Transverse colon (tissue), 3 donors: ENCODE measurements at regions not wholly inside any gene's neighbourhood (a gene's known extent, or its start where the extent isn't known, plus 50 kb on each side); places are given as distances from the start of the nearest gene placed in this dataset.

Experiments
- EP300 ChIP-seq: sonication (generic); formaldehyde crosslinking; IDR thresholded peaks from one replicate; pipeline ENCODE4 v1.6.1; 2017; ENCODE audit warnings: antibody characterized with exemption, low read depth
- POLR2A ChIP-seq: fragments of 450-650 bp; IDR thresholded peaks from one replicate; pipeline ENCODE4 v1.6.1; 2016; ENCODE audit warnings: antibody characterized with exemption, mild to moderate bottlenecking, moderate library complexity
- TF ChIP-seq, protein P1 (sequence below), 5 experiments: fragments of 200-600 bp in 3 of 5; fragments of 450-650 bp in 2 of 5; sonication (generic) in 3 of 5; IDR thresholded peaks; 1 replicate in 2 of 5; 2 replicates in 3 of 5; pipeline ENCODE4 v1.5.1; 2016 to 2017; ENCODE audit warnings: antibody characterized with exemption in 5 of 5, inconsistent platforms in 3 of 5, mild to moderate bottlenecking in 2 of 5, moderate library complexity in 1 of 5

DNA sequence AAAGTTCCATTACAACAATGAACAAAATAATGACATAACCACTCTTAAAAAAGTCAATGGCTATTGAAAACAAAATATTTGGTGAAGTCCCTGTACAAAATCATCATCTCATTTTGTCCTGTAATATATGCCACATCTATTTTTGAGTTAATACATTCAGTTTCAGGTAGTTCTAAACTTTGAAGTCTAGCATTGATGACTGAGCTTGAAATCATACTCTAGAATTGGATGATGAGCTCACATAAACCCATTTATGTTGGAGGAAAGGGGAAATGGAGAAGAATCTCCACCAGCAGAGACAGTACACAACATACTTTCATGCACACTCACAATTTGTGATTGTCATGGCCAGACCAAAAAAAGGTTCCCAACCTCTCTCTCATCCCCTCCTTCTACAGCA, 371.1 kb upstream of the NR3C2 start:
- TF ChIP-seq POLR2A (no peak), EP300 (no peak)
- TF ChIP-seq, protein P1, sequence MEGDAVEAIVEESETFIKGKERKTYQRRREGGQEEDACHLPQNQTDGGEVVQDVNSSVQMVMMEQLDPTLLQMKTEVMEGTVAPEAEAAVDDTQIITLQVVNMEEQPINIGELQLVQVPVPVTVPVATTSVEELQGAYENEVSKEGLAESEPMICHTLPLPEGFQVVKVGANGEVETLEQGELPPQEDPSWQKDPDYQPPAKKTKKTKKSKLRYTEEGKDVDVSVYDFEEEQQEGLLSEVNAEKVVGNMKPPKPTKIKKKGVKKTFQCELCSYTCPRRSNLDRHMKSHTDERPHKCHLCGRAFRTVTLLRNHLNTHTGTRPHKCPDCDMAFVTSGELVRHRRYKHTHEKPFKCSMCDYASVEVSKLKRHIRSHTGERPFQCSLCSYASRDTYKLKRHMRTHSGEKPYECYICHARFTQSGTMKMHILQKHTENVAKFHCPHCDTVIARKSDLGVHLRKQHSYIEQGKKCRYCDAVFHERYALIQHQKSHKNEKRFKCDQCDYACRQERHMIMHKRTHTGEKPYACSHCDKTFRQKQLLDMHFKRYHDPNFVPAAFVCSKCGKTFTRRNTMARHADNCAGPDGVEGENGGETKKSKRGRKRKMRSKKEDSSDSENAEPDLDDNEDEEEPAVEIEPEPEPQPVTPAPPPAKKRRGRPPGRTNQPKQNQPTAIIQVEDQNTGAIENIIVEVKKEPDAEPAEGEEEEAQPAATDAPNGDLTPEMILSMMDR (IDR thresholded peaks at IDR 0.05) = no peak
